CD4-positive, alpha-beta T cell treated with Interleukin-15 for 4 hours (primary cell): ENCODE measurements at regions not wholly inside any gene's neighbourhood (a gene's known extent, or its start where the extent isn't known, plus 50 kb on each side); places are given as distances from the start of the nearest gene placed in this dataset.

ENCODE experiments used
- DNase-seq: peaks from one replicate; pipeline ENCODE4 v3.0.0-alpha.2; 2020; ENCODE audit warnings: low spot score

- DNase-seq = no peak
Observed at GRCh38 chr12:58530742-58531062, 389.6 kb downstream of the LRIG3 start.

GRCh38 chr12:58532855-58533608 lies 387.3 kb downstream of the LRIG3 start:
- DNase-seq = no peak

DNA sequence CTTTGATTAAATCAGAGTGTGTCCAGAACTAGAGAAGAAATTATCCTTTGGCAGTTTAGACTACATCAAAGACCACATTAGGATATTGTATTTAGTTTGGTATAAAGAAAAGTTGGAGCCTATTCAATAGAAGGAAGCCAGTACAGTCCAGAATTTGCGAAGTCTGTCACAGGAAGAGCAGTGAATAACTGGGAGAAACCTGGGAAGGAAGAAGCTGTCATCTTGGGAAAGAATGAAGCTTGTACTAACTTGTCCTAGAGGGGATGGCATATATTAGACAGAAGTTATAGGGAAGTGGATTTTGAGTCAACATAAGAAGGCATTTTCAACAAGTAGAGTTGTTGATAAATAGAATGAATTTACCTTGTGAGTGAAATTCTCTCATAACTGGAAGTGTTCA lies 386.7 kb downstream of the LRIG3 start:
- DNase-seq = no peak

GRCh38 chr12:58537278-58537677 lies 383.0 kb downstream of the LRIG3 start:
- no peak for DNase-seq

DNA sequence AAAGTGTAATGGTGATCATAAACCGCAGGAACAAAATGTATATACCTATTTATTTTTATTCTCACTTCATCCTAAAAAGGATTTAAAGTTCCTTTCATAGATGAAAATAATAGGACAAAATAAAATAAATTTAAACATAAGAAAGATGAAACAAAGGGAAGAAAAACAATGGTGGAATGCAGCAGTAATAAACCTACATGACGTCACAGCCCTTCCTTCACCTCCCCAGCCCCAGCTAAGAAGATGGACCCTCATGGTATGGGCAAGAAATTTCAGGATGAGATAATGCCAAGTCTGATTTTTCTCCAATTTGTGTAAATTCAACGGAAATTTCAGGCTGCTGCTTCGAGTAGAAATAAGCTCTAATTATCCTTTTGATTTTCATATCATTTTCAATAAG lies 381.0 kb downstream of the LRIG3 start:
- no peak for DNase-seq

DNA sequence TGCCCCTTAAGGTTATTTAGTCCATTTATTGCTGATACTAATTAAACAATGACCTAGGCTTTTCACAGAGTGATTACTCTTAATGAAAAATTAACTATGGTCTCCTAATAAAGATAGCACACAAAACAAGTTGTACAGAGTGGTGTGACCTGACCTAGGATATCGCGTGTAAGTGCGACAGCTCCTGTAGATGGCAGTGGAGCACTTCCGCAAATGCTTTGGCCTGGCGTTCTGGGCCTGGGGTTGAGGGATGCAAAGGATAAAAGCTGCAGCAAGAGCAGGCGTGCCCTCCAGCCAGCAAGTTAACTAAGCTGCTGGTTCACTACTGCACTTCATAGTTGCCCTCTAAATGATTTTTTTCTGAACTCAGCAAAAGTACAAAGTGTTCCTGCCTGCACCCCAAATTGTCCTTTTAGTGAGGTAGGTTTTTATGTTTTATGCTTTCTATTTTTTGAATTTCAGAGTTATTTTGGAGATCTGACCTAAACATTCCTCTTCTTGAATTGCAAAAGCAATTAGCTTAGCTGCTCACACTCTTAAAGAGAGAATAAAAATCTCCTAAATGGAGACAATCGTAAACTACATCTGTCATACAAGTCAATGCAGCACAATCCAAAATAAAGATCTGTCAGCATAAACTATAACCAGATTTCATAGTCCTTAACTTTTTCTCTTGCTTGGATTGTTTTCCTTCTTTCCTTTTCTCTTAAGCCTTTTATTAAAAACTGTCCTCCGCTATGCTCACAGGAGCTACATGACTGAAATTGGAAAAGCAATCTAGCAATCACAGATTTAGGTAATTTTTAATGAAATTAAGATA lies 379.6 kb downstream of the LRIG3 start:
- no peak for DNase-seq

- no peak for DNase-seq
Observed at GRCh38 chr12:58541300-58541690, 379.0 kb downstream of the LRIG3 start.

DNA sequence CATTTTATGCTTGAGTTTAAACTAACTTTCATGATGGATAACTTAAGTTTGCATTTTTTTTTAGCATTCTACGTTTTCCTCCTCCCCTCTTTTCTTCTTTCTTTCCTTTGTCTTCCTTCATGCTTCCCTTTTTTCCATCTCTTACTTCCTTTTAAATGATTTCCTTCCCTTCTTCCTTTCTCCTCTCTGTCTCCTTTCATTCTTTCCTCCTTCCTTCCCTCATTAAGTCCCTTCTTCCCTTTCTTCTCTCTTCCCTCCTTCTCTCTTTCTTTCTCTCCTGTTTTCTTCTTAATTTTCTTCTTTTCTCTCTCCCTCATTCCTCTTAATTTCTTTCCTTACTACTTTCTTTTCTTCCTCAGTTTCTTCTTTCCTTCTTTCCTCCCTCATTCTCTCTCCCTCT lies 376.0 kb downstream of the LRIG3 start:
- DNase-seq = no peak

- no peak for DNase-seq
Observed at GRCh38 chr12:58547217-58547616, 373.1 kb downstream of the LRIG3 start.

GRCh38 chr12:58548801-58549200 lies 371.5 kb downstream of the LRIG3 start:
- DNase-seq = no peak

GRCh38 chr12:58554522-58555157 lies 365.7 kb downstream of the LRIG3 start:
- no peak for DNase-seq

GRCh38 chr12:58557171-58557570 lies 363.1 kb downstream of the LRIG3 start:
- no peak for DNase-seq

DNA sequence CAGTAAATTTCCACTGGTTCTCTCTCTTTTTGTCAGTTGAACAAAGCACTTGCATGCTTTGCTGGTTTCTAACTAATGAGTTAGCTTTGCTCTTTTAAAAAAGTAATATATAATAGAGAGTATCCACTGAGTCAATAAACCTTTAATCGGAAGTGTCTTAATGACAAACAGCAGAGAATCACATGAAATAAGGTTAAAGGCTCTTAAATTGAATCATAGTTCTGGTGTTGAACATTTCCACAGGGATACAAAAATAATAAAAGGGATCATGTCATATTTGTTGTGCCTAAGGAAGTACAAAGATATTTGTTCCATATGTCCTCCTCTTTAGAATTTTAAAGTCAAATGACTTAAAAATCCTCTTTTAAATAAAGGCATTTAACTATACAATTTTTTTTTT lies 362.6 kb downstream of the LRIG3 start:
- DNase-seq = no peak

DNA sequence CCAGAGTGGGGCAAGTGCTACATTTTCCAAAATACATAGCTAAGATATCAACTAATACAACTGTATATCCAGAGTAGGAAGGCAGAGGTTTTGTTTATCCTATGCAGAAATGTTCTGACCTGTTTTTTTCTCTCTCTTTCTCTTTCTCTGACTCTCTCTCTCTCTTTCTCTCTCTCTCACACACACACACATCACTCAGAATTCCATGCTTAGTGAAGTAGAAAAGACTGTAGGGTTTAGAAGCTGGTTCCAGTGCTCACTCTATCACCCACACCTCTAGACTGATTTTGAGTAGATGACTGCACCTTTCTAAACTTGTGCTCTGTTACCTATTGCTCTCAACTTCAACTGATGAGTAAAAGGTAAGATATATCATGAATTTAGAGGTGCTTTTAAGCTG lies 356.7 kb downstream of the LRIG3 start:
- no peak for DNase-seq

DNA sequence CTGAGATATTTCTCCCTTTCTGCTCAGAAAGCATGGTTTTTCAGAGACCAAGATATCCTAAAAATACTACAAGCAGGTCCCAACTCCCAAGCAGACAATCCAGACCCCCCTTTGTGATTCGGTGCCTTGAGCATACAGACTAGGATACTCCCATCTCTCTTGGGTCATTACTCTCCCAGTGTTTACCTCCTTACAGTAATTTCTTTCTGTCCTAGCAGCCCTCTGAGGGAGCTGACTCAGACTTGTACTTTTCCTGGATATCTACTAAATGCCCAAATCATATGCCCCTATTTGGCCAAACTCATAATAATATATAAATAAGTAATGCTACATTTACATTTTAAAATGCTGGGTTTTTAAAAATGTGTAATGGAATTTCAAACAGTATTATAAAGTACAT lies 355.6 kb downstream of the LRIG3 start:
- no peak for DNase-seq

DNA sequence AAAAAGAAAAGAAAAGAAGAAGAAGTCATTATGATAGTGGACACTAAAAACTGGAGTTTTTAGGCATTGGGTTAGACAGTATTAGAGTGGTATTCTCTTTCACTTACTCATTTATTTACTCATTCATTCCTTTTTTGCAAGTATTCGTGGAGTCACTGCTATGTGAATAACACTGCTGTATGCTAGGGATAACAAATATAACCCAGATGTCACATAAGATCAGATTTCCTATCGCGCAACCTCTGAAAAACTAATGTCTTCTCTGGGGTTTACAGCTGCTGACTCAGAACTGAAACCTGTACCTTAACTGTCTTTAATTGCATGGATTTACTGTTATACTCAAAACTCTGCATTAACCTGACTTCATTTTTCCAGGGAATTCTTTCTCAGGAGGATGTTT lies 353.7 kb downstream of the LRIG3 start:
- no peak for DNase-seq

DNA sequence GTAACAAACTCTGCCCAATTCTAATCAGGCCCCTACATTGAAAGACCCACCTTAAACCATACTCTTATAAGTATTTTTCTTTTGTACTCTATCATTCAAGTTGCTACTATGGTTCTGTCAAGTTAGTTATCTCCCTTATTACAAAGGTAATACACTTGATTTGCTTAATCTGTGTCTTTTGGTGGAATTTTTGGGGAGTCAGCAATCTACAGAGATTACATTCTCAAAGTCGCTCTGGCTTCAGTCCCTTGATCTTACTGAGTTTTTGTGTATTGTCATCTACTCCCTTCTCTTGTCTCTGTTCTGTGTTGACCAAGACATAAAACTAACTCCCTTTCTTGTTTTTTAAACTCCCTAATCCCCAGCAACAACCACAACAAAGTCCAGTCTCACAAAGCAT lies 353.1 kb downstream of the LRIG3 start:
- DNase-seq = no peak

GRCh38 chr12:58570411-58570810 lies 349.9 kb downstream of the LRIG3 start:
- DNase-seq = no peak

GRCh38 chr12:58575256-58575655 lies 345.0 kb downstream of the LRIG3 start:
- no peak for DNase-seq

DNA sequence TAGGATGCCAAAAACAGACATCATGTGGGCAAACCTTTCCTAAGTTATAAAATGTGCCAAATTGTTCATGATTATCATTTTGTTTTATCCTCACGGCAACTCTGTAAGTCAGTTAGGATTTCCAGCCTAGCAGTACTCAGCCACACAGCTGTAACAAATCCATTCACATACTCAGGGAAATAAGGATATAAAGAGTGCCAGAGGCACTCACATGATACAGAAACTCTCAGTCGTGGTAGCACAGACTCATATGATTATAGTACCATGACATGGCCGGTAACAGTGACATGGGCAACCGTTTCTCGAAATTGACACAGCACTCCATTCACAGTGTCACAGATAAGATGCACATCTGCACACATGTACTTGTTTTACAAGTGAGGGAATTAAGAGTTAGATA lies 344.2 kb downstream of the LRIG3 start:
- DNase-seq = no peak

GRCh38 chr12:58576916-58577315 lies 343.4 kb downstream of the LRIG3 start:
- DNase-seq = no peak

DNA sequence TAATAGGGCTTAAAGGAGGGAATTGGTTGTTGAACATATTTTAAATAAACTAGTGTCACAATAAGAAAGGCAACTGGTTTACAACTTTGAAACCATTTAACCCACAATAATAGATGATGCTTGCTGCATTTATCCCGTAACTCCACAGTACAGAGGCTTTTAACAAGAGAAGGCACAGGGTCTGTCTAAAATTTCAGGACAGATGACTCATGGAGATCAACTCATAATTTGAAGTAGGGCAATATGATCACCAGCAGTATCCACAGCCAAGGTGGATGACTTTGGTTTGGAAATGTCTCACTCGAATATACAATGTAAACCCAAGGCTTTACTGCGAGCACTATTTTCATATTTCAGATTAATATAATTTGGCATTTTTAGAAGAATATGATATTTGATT lies 340.2 kb downstream of the LRIG3 start:
- no peak for DNase-seq

- DNase-seq = no peak
Observed at GRCh38 chr12:58583529-58583928, 336.8 kb downstream of the LRIG3 start.
